GM23338 (cell line): ENCODE measurements at regions not wholly inside any gene's neighbourhood (a gene's known extent, or its start where the extent isn't known, plus 50 kb on each side); places are given as distances from the start of the nearest gene placed in this dataset.

Experiments
- ATAC-seq: fragments of 200-7000 bp; cut with Tn5 transposase; 3 replicates; pipeline ENCODE4 v1.9.1; 2020
- DNase-seq: peaks from one replicate; pipeline ENCODE4 v3.0.0-alpha.2; 2015; ENCODE audit warnings: low spot score
- H2AFZ ChIP-seq: fragments of 200-600 bp; sonication (generic); 2 replicates; pipeline ENCODE4 v1.8.0; 2016; ENCODE audit warnings: antibody characterized with exemption, mild to moderate bottlenecking, moderate library complexity
- H3F3A ChIP-seq: fragments of 200-600 bp; sonication (generic); replicated peaks from 2 replicates; pipeline ENCODE4 v1.8.0; 2017; ENCODE audit warnings: antibody characterized with exemption, mixed run types, low read depth
- H3K27ac ChIP-seq: fragments of 200-600 bp; sonication (generic); 2 replicates; pipeline ENCODE4 v1.6.1; 2016; ENCODE audit warnings: low read depth
- H3K27me3 ChIP-seq: fragments of 200-600 bp; sonication (generic); 2 replicates; pipeline ENCODE4 v1.8.0; 2016; ENCODE audit warnings: mild to moderate bottlenecking, mixed run types, moderate library complexity; ENCODE audit not compliant: insufficient read depth
- H3K36me3 ChIP-seq: fragments of 200-600 bp; sonication (generic); 2 replicates; pipeline ENCODE4 v1.8.0; 2016; ENCODE audit warnings: mild to moderate bottlenecking; ENCODE audit not compliant: insufficient read depth
- H3K4me1 ChIP-seq: fragments of 200-600 bp; sonication (generic); 2 replicates; pipeline ENCODE4 v1.8.0; 2016; ENCODE audit warnings: mild to moderate bottlenecking, moderate library complexity; ENCODE audit not compliant: insufficient read depth
- H3K4me2 ChIP-seq: fragments of 200-600 bp; sonication (generic); 2 replicates; pipeline ENCODE4 v1.7.1; 2017; ENCODE audit warnings: mixed run types
- H3K4me3 ChIP-seq: fragments of 200-600 bp; sonication (generic); 2 replicates; pipeline ENCODE4 v1.6.1; 2016; ENCODE audit warnings: mixed run types
- H3K79me2 ChIP-seq: fragments of 200-600 bp; sonication (generic); replicated peaks from 2 replicates; pipeline ENCODE4 v1.8.0; 2017; ENCODE audit warnings: mild to moderate bottlenecking; ENCODE audit not compliant: insufficient read depth
- H3K9me2 ChIP-seq: fragments of 200-600 bp; sonication (generic); 2 replicates; pipeline ENCODE4 v1.8.0; 2017; ENCODE audit not compliant: insufficient read depth
- H4K20me1 ChIP-seq: fragments of 200-600 bp; sonication (generic); replicated peaks from 2 replicates; pipeline ENCODE4 v1.8.0; 2017; ENCODE audit warnings: mild to moderate bottlenecking; ENCODE audit not compliant: insufficient read depth
- H3K27ac Mint-ChIP-seq: 2 replicates; pipeline ENCODE4 v1.8.0; 2020; ENCODE audit warnings: inconsistent platforms, mild to moderate bottlenecking, moderate library complexity, mixed read lengths
- H3K27me3 Mint-ChIP-seq: 3 replicates; pipeline ENCODE4 v1.8.0; 2022; ENCODE audit warnings: low read depth, mild to moderate bottlenecking, moderate library complexity, mixed read lengths, inconsistent platforms; ENCODE audit not compliant: insufficient read depth, poor library complexity
- H3K36me3 Mint-ChIP-seq: 3 replicates; pipeline ENCODE4 v1.8.0; 2021; ENCODE audit warnings: low read depth, mild to moderate bottlenecking, inconsistent platforms, moderate library complexity, mixed read lengths
- H3K4me1 Mint-ChIP-seq: 3 replicates; pipeline ENCODE4 v1.8.0; 2020; ENCODE audit warnings: mild to moderate bottlenecking, inconsistent platforms, mixed read lengths
- H3K4me3 Mint-ChIP-seq: 3 replicates; pipeline ENCODE4 v1.8.0; 2021; ENCODE audit warnings: moderate library complexity, mild to moderate bottlenecking, inconsistent platforms, mixed read lengths
- H3K9me3 Mint-ChIP-seq: 3 replicates; pipeline ENCODE4 v1.8.0; 2020; ENCODE audit warnings: moderate library complexity, mild to moderate bottlenecking, inconsistent platforms, mixed read lengths
- CREB1 ChIP-seq: fragments of 250-450 bp; sonication (Bioruptor Pico); IDR thresholded peaks from 2 replicates; pipeline ENCODE4 v1.5.0; 2020; ENCODE audit warnings: low read depth, mild to moderate bottlenecking, moderate library complexity
- EZH2 ChIP-seq: fragments of 200-600 bp; sonication (generic); IDR thresholded peaks from one replicate; pipeline ENCODE4 v1.8.0; 2017; ENCODE audit warnings: antibody characterized with exemption, mild to moderate bottlenecking, low read depth; ENCODE audit not compliant: unreplicated experiment
- EZH2phosphoT487 ChIP-seq: fragments of 200-600 bp; sonication (generic); IDR thresholded peaks from one replicate; pipeline ENCODE4 v1.8.1; 2018; ENCODE audit warnings: antibody characterized with exemption; ENCODE audit not compliant: unreplicated experiment
- JUNB ChIP-seq: IDR thresholded peaks from one replicate; pipeline ENCODE4 v1.6.1; 2016; ENCODE audit warnings: antibody characterized with exemption; ENCODE audit not compliant: unreplicated experiment
- NANOG ChIP-seq: IDR thresholded peaks from 2 replicates; pipeline ENCODE4 v1.6.1; 2016; ENCODE audit warnings: antibody characterized with exemption, borderline replicate concordance
- POLR2AphosphoS5 ChIP-seq: IDR thresholded peaks from 2 replicates; pipeline ENCODE4 v1.6.1; 2016; ENCODE audit warnings: antibody characterized with exemption, low read depth
- STAT1 ChIP-seq: IDR thresholded peaks from one replicate; pipeline ENCODE4 v1.6.1; 2016; ENCODE audit warnings: antibody characterized with exemption; ENCODE audit not compliant: unreplicated experiment
- ZNF114 ChIP-seq: fragments of 250-450 bp; sonication (Bioruptor Pico); IDR thresholded peaks from 2 replicates; pipeline ENCODE4 v1.5.0; 2020; ENCODE audit warnings: mild to moderate bottlenecking, moderate library complexity
- ZNF331 ChIP-seq: fragments of 250-450 bp; sonication (Bioruptor Pico); IDR thresholded peaks from 2 replicates; pipeline ENCODE4 v1.5.0; 2020; ENCODE audit warnings: low read depth, mild to moderate bottlenecking, moderate library complexity
- TF ChIP-seq, protein P1 (sequence below): IDR thresholded peaks from 2 replicates; pipeline ENCODE4 v1.6.1; 2016; ENCODE audit warnings: antibody characterized with exemption
- TF ChIP-seq, protein P2 (sequence below): IDR thresholded peaks from one replicate; pipeline ENCODE4 v1.6.1; 2018; ENCODE audit warnings: antibody characterized with exemption; ENCODE audit not compliant: unreplicated experiment
- TF ChIP-seq, protein P3 (sequence below), 2 experiments: fragments of 200-600 bp in 1 of 2; sonication (generic) in 1 of 2; conservative IDR thresholded peaks; 2 replicates each; pipeline versions ENCODE4 v1.5.1 to v1.6.1; 2016 to 2017; ENCODE audit warnings: antibody characterized with exemption in 2 of 2, low read depth in 2 of 2, mild to moderate bottlenecking in 2 of 2, moderate library complexity in 1 of 2
- TF ChIP-seq, protein P4 (sequence below): fragments of 250-450 bp; sonication (Bioruptor Pico); IDR thresholded peaks from 2 replicates; pipeline ENCODE4 v1.5.0; 2020; ENCODE audit warnings: mild to moderate bottlenecking, moderate library complexity

DNA sequence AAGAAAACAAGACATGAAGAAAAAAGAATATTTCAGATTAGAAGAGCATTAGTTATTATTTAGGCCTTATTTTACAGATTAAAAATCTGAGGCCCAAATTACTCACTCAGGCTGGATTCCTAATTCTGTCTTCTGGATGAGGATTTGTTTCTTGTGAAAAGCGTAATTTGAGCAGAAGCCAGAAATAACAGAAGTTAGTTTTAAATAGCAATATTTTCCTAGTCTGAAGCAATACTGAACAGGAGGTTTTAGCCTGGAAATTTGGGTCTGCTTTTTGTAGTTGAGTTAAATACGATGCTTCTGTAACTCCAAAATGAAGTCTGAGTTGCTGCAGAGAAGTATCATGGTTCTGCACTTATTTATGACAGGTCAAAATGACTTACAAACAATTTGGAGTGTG is 124.9 kb downstream of the RTL3 start:
- DNase-seq (no peak), ATAC-seq (no peak)
- Histone ChIP-seq H3K79me2 (no peaks in the 10 kb centered on the region), H3K27me3 (no peaks in the 10 kb centered on the region), H2AFZ (no peak overlapping the region), H3K4me3 (no peak overlapping the region), H3K4me1 (no peaks in the 10 kb centered on the region), H3K9me2 (no peaks in the 10 kb centered on the region), H3K27ac (no peak overlapping the region), H3F3A (no peaks in the 10 kb centered on the region), H3K4me2 (no peak overlapping the region), H4K20me1 (no peaks in the 10 kb centered on the region), H3K36me3 (no peaks in the 10 kb centered on the region)
- Mint-ChIP-seq H3K4me3 (no peak overlapping the region), H3K9me3 (peaks cover under 1% of the 10 kb centered on the region; the same call in 1 of the 3 replicates), H3K4me1 (no peaks in the 10 kb centered on the region), H3K27me3 (no peaks in the 10 kb centered on the region), H3K36me3 (no peaks in the 10 kb centered on the region), H3K27ac (no peak overlapping the region)
- TF ChIP-seq STAT1 (no peak), JUNB (no peak), CREB1 (CRISPR knock-in tag) (no peak), EZH2phosphoT487 (no peak), ZNF114 (CRISPR knock-in tag) (no peak), EZH2 (no peak), POLR2AphosphoS5 (no peak), NANOG (no peak), ZNF331 (CRISPR knock-in tag) (no peak)
- TF ChIP-seq, protein P1, sequence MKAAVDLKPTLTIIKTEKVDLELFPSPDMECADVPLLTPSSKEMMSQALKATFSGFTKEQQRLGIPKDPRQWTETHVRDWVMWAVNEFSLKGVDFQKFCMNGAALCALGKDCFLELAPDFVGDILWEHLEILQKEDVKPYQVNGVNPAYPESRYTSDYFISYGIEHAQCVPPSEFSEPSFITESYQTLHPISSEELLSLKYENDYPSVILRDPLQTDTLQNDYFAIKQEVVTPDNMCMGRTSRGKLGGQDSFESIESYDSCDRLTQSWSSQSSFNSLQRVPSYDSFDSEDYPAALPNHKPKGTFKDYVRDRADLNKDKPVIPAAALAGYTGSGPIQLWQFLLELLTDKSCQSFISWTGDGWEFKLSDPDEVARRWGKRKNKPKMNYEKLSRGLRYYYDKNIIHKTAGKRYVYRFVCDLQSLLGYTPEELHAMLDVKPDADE, result no peak
- TF ChIP-seq, protein P2, sequence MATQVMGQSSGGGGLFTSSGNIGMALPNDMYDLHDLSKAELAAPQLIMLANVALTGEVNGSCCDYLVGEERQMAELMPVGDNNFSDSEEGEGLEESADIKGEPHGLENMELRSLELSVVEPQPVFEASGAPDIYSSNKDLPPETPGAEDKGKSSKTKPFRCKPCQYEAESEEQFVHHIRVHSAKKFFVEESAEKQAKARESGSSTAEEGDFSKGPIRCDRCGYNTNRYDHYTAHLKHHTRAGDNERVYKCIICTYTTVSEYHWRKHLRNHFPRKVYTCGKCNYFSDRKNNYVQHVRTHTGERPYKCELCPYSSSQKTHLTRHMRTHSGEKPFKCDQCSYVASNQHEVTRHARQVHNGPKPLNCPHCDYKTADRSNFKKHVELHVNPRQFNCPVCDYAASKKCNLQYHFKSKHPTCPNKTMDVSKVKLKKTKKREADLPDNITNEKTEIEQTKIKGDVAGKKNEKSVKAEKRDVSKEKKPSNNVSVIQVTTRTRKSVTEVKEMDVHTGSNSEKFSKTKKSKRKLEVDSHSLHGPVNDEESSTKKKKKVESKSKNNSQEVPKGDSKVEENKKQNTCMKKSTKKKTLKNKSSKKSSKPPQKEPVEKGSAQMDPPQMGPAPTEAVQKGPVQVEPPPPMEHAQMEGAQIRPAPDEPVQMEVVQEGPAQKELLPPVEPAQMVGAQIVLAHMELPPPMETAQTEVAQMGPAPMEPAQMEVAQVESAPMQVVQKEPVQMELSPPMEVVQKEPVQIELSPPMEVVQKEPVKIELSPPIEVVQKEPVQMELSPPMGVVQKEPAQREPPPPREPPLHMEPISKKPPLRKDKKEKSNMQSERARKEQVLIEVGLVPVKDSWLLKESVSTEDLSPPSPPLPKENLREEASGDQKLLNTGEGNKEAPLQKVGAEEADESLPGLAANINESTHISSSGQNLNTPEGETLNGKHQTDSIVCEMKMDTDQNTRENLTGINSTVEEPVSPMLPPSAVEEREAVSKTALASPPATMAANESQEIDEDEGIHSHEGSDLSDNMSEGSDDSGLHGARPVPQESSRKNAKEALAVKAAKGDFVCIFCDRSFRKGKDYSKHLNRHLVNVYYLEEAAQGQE, result no peak
- TF ChIP-seq, protein P3, sequence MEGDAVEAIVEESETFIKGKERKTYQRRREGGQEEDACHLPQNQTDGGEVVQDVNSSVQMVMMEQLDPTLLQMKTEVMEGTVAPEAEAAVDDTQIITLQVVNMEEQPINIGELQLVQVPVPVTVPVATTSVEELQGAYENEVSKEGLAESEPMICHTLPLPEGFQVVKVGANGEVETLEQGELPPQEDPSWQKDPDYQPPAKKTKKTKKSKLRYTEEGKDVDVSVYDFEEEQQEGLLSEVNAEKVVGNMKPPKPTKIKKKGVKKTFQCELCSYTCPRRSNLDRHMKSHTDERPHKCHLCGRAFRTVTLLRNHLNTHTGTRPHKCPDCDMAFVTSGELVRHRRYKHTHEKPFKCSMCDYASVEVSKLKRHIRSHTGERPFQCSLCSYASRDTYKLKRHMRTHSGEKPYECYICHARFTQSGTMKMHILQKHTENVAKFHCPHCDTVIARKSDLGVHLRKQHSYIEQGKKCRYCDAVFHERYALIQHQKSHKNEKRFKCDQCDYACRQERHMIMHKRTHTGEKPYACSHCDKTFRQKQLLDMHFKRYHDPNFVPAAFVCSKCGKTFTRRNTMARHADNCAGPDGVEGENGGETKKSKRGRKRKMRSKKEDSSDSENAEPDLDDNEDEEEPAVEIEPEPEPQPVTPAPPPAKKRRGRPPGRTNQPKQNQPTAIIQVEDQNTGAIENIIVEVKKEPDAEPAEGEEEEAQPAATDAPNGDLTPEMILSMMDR (conservative IDR thresholded peaks at IDR 0.05; ENCODE audit: low read depth in 2 of 2), result no peak
- TF ChIP-seq, protein P4, sequence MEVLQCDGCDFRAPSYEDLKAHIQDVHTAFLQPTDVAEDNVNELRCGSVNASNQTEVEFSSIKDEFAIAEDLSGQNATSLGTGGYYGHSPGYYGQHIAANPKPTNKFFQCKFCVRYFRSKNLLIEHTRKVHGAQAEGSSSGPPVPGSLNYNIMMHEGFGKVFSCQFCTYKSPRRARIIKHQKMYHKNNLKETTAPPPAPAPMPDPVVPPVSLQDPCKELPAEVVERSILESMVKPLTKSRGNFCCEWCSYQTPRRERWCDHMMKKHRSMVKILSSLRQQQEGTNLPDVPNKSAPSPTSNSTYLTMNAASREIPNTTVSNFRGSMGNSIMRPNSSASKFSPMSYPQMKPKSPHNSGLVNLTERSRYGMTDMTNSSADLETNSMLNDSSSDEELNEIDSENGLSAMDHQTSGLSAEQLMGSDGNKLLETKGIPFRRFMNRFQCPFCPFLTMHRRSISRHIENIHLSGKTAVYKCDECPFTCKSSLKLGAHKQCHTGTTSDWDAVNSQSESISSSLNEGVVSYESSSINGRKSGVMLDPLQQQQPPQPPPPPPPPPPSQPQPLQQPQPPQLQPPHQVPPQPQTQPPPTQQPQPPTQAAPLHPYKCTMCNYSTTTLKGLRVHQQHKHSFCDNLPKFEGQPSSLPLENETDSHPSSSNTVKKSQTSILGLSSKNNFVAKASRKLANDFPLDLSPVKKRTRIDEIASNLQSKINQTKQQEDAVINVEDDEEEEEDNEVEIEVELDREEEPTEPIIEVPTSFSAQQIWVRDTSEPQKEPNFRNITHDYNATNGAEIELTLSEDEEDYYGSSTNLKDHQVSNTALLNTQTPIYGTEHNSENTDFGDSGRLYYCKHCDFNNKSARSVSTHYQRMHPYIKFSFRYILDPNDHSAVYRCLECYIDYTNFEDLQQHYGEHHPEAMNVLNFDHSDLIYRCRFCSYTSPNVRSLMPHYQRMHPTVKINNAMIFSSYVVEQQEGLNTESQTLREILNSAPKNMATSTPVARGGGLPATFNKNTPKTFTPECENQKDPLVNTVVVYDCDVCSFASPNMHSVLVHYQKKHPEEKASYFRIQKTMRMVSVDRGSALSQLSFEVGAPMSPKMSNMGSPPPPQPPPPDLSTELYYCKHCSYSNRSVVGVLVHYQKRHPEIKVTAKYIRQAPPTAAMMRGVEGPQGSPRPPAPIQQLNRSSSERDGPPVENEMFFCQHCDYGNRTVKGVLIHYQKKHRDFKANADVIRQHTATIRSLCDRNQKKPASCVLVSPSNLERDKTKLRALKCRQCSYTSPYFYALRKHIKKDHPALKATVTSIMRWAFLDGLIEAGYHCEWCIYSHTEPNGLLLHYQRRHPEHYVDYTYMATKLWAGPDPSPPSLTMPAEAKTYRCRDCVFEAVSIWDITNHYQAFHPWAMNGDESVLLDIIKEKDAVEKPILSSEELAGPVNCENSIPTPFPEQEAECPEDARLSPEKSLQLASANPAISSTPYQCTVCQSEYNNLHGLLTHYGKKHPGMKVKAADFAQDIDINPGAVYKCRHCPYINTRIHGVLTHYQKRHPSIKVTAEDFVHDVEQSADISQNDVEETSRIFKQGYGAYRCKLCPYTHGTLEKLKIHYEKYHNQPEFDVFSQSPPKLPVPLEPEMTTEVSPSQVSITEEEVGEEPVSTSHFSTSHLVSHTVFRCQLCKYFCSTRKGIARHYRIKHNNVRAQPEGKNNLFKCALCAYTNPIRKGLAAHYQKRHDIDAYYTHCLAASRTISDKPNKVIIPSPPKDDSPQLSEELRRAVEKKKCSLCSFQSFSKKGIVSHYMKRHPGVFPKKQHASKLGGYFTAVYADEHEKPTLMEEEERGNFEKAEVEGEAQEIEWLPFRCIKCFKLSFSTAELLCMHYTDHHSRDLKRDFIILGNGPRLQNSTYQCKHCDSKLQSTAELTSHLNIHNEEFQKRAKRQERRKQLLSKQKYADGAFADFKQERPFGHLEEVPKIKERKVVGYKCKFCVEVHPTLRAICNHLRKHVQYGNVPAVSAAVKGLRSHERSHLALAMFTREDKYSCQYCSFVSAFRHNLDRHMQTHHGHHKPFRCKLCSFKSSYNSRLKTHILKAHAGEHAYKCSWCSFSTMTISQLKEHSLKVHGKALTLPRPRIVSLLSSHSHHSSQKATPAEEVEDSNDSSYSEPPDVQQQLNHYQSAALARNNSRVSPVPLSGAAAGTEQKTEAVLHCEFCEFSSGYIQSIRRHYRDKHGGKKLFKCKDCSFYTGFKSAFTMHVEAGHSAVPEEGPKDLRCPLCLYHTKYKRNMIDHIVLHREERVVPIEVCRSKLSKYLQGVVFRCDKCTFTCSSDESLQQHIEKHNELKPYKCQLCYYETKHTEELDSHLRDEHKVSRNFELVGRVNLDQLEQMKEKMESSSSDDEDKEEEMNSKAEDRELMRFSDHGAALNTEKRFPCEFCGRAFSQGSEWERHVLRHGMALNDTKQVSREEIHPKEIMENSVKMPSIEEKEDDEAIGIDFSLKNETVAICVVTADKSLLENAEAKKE, result no peak
